ENCODE measurements at regions not wholly inside any gene's neighbourhood (a gene's known extent, or its start where the extent isn't known, plus 50 kb on each side); places are given as distances from the start of the nearest gene placed in this dataset.

DNA sequence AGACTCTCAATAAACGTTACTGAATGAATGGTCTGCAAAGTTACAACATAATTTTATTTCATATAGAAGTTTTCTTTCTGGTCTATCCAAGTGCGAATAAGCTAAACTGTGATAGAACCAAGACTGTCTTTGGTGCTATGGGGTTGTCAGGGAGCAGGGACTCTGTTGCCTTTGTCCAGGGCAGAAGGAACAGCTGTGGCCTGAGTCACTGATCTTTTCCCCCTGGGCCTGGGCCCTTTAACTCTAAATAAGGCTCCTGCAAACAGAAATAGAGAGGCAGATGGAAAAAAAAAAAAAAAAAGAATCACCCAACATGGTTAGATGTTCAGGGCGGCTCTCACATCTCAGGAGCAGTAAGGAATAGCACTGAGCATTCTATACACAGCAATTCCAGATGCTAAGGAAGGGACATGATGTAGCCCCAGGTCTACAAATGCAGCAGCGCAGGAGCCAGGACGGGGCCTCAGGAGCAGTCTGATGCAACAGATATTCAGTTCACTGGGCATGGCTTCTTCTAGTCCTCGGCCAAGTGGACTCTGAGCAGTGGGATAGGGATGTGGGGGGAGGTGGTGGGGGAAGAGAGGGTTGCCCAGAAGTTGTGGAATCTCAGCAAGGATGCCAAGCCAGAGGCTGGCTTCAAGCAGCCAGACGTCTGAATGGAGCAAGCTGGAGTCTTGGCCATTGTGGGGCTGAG lies 247.1 kb upstream of the SIX2 start:
- TF ChIP-seq CTCF (IDR thresholded peaks at IDR 0.05; ENCODE audit: poor library complexity) = no peak
- TF ChIP-seq EZH2 (IDR thresholded peaks at IDR 0.05; ENCODE audit: borderline replicate concordance) = no peak
- no peak for TF ChIP-seq EZH2phosphoT487 (IDR thresholded peaks at IDR 0.05; ENCODE audit: low read depth, severe bottlenecking, unreplicated experiment)
